HEK293T (cell line): ENCODE measurements at regions not wholly inside any gene's neighbourhood (a gene's known extent, or its start where the extent isn't known, plus 50 kb on each side); places are given as distances from the start of the nearest gene placed in this dataset.

Experiments
- CTCF ChIA-PET: fragments of 350-600 bp; formaldehyde crosslinking; extraction: SDS; loops from one replicate; lab custom pipeline; 2021; ENCODE audit warnings: antibody characterized with exemption, inconsistent platforms; lab: Yijun Ruan, JAX
- POLR2A ChIA-PET: fragments of 350-600 bp; formaldehyde crosslinking; extraction: SDS; loops from one replicate; lab custom pipeline; 2020; ENCODE audit warnings: antibody characterized with exemption, inconsistent platforms; lab: Yijun Ruan, JAX
- DNase-seq: peaks from one replicate; pipeline ENCODE4 v3.0.0; 2012; ENCODE audit warnings: mixed read lengths; ENCODE audit errors: extremely low spot score
- ARNT ChIP-seq: fragments of 450-650 bp; IDR thresholded peaks from 2 replicates; pipeline ENCODE4 v1.6.1; 2017; ENCODE audit warnings: mild to moderate bottlenecking
- BHLHE40 ChIP-seq: fragments of 450-650 bp; IDR thresholded peaks from 2 replicates; pipeline ENCODE4 v1.6.1; 2016; ENCODE audit warnings: mild to moderate bottlenecking, moderate library complexity, borderline replicate concordance
- CTBP1 ChIP-seq: fragments of 450-650 bp; IDR thresholded peaks from 2 replicates; pipeline ENCODE4 v1.6.1; 2016; ENCODE audit warnings: borderline replicate concordance
- ELF4 ChIP-seq: fragments of 450-650 bp; IDR thresholded peaks from 2 replicates; pipeline ENCODE4 v1.6.1; 2017; ENCODE audit warnings: antibody characterized with exemption
- FOXA1 ChIP-seq: fragments of 450-650 bp; IDR thresholded peaks from 2 replicates; pipeline ENCODE4 v1.6.1; 2016; ENCODE audit warnings: mild to moderate bottlenecking
- FOXK2 ChIP-seq: fragments of 450-650 bp; IDR thresholded peaks from 2 replicates; pipeline ENCODE4 v1.6.1; 2016; ENCODE audit warnings: mild to moderate bottlenecking
- FOXM1 ChIP-seq: fragments of 450-650 bp; IDR thresholded peaks from 2 replicates; pipeline ENCODE4 v1.6.1; 2017; ENCODE audit warnings: mild to moderate bottlenecking, borderline replicate concordance
- HDGF ChIP-seq: fragments of 450-650 bp; IDR thresholded peaks from 2 replicates; pipeline ENCODE4 v1.6.1; 2017; ENCODE audit warnings: antibody characterized with exemption, borderline replicate concordance
- L3MBTL2 ChIP-seq: fragments of 450-650 bp; conservative IDR thresholded peaks from 2 replicates; pipeline ENCODE4 v1.6.1; 2016; ENCODE audit warnings: mild to moderate bottlenecking
- LEF1 ChIP-seq: fragments of 450-650 bp; IDR thresholded peaks from 2 replicates; pipeline ENCODE4 v1.6.1; 2017; ENCODE audit warnings: mild to moderate bottlenecking, borderline replicate concordance
- NFRKB ChIP-seq: fragments of 450-650 bp; IDR thresholded peaks from 2 replicates; pipeline ENCODE4 v1.6.1; 2016; ENCODE audit warnings: mild to moderate bottlenecking, moderate library complexity
- SP1 ChIP-seq: fragments of 450-650 bp; IDR thresholded peaks from 2 replicates; pipeline ENCODE4 v1.6.1; 2017
- SUZ12 ChIP-seq: fragments of 450-650 bp; IDR thresholded peaks from 2 replicates; pipeline ENCODE4 v1.6.1; 2016; ENCODE audit warnings: mild to moderate bottlenecking
- TARDBP ChIP-seq: fragments of 450-650 bp; IDR thresholded peaks from 2 replicates; pipeline ENCODE4 v1.6.1; 2016
- ZNF384 ChIP-seq: fragments of 450-650 bp; IDR thresholded peaks from 2 replicates; pipeline ENCODE4 v1.6.1; 2016
- TF ChIP-seq, protein P1 (sequence below): fragments of 450-650 bp; IDR thresholded peaks from 2 replicates; pipeline ENCODE4 v1.6.1; 2016

- ChIA-PET CTCF (no interaction called here), POLR2A (no interaction called here)
- TF ChIP-seq HDGF (no peak), FOXA1 (no peak), BHLHE40 (no peak), CTBP1 (no peak), TARDBP (no peak), ARNT (no peak), L3MBTL2 (no peak), LEF1 (no peak), SUZ12 (no peak), ZNF384 (no peak), FOXK2 (no peak)
- TF ChIP-seq, protein P1, sequence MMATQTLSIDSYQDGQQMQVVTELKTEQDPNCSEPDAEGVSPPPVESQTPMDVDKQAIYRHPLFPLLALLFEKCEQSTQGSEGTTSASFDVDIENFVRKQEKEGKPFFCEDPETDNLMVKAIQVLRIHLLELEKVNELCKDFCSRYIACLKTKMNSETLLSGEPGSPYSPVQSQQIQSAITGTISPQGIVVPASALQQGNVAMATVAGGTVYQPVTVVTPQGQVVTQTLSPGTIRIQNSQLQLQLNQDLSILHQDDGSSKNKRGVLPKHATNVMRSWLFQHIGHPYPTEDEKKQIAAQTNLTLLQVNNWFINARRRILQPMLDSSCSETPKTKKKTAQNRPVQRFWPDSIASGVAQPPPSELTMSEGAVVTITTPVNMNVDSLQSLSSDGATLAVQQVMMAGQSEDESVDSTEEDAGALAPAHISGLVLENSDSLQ, result no peak
- DNase-seq, result no peak
Observed at GRCh38 chr3:139838269-139838957, 96.6 kb upstream of the CLSTN2 start.

- TF ChIP-seq NFRKB (no peak), BHLHE40 (no peak), LEF1 (no peak), ZNF384 (no peak), CTBP1 (no peak), FOXM1 (no peak), ARNT (no peak), SP1 (no peak), FOXK2 (no peak), HDGF (no peak)
- POLR2A ChIA-PET, result no interaction called here
- no peak for DNase-seq
- CTCF ChIA-PET, result no interaction called here
Observed at GRCh38 chr3:139836698-139837464, 98.1 kb upstream of the CLSTN2 start.

DNA sequence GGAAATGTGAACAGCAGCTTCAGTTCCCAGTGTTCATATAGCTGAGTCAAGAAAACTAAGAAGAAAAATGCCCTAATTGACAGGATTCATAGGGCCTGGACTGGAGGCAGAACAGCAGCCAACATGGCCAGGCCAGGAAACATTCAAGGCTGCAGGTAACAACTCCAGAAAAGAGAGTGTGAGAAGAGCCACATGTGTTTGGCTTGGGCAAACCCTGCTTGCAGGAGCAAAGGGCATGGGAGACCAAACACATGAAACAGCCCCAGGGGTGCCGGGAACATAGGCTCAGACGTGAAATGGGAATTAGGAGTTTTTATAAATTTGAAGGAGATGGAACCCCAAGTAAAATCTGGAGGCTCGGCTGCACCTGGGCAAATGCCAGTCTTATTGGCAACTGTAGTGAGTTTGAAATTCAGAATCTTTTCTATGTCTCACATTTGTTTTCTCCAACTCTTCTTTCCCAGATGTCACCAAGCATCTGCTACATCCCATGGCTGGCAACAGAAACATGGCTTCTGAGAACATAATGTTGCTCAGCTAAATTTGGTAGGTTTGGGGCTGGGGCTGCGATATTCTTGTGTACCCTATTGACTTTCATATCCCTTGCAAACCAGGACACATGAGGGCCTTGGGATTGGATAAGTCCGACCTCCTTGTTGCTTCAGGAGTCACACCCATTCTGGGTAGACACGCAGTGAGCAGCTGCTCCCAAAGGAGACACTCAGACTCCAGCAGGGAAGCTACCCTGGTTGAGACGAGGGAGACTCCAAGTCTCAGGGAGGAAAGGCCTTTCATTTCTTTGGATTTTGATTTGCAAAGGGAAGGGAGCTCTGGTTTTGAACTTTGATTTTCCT, 98.9 kb upstream of the CLSTN2 start:
- TF ChIP-seq NFRKB, result no peak
- TF ChIP-seq SP1, result no peak
- TF ChIP-seq FOXA1, result no peak
- no peak for TF ChIP-seq L3MBTL2
- ChIA-PET CTCF (no interaction called here), POLR2A (no interaction called here)
- no peak for DNase-seq

DNA sequence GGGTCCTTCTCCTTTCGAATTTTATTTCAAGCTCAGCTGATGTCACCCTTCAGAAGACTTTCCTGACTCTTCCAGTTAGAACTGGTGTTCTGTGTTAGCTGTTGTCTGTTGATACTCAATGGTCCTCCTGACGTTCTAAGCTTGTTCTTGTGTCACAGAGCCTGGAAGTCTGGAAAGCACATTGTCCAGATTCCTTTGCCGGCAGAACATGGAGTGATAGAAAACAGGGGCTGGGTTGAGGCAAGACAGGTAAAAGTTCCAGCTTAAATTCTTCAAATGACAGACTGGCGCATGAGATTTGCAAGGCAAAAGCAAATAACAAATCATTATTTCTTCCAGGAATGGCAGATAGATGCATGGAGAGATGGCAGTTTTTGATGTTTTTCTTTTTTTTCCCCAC, 102.0 kb upstream of the CLSTN2 start:
- DNase-seq, result no peak
- ChIA-PET POLR2A (no interaction called here), CTCF (no interaction called here)
- TF ChIP-seq, protein P1, result no peak
- TF ChIP-seq L3MBTL2 (no peak), FOXA1 (no peak)

GRCh38 chr3:139830817-139831216, 104.2 kb upstream of the CLSTN2 start:
- ChIA-PET CTCF (no interaction called here), POLR2A (no interaction called here)
- no peak for TF ChIP-seq CTBP1
- TF ChIP-seq LEF1, result no peak
- no peak for TF ChIP-seq SP1
- no peak for TF ChIP-seq TARDBP
- TF ChIP-seq FOXK2, result no peak
- TF ChIP-seq BHLHE40, result no peak
- TF ChIP-seq NFRKB, result no peak
- TF ChIP-seq L3MBTL2, result no peak
- TF ChIP-seq FOXA1, result no peak
- TF ChIP-seq ELF4, result no peak
- TF ChIP-seq, protein P1, result no peak
- no peak for TF ChIP-seq SUZ12
- no peak for TF ChIP-seq ZNF384
- no peak for DNase-seq

- no peak for TF ChIP-seq L3MBTL2
- no peak for TF ChIP-seq SUZ12
- no peak for TF ChIP-seq CTBP1
- no peak for TF ChIP-seq BHLHE40
- TF ChIP-seq LEF1, result no peak
- no peak for TF ChIP-seq FOXK2
- TF ChIP-seq, protein P1, result no peak
- TF ChIP-seq FOXA1, result no peak
- TF ChIP-seq TARDBP, result no peak
- no peak for TF ChIP-seq FOXM1
- no peak for TF ChIP-seq NFRKB
- TF ChIP-seq HDGF, result no peak
- no peak for TF ChIP-seq ARNT
- no peak for TF ChIP-seq SP1
- no peak for TF ChIP-seq ELF4
- no peak for TF ChIP-seq ZNF384
- POLR2A ChIA-PET, result no interaction called here
- no peak for DNase-seq
- CTCF ChIA-PET, result no interaction called here
Observed at GRCh38 chr3:139827833-139828232, 107.2 kb upstream of the CLSTN2 start.
